Memory B cell (primary cell): ENCODE measurements at regions not wholly inside any gene's neighbourhood (a gene's known extent, or its start where the extent isn't known, plus 50 kb on each side); places are given as distances from the start of the nearest gene placed in this dataset.

ENCODE experiments used
- ATAC-seq: fragments of 150-1000 bp; cut with Tn5 transposase; 2 replicates; pipeline ENCODE4 v1.10.0; 2021; ENCODE audit warnings: low read depth, mild to moderate bottlenecking, moderate library complexity
- DNase-seq, 2 donors: peaks; one replicate each; pipeline ENCODE4 v3.0.0; 2022; ENCODE audit warnings: low spot score in 2 of 2
- H3K27ac Mint-ChIP-seq: one replicate; pipeline ENCODE4 v1.8.0; 2022; ENCODE audit warnings: mild to moderate bottlenecking, moderate library complexity, mixed read lengths
- H3K27me3 Mint-ChIP-seq: one replicate; pipeline ENCODE4 v1.8.0; 2022; ENCODE audit warnings: mixed read lengths
- H3K36me3 Mint-ChIP-seq: one replicate; pipeline ENCODE4 v1.8.0; 2022; ENCODE audit warnings: mild to moderate bottlenecking, mixed read lengths
- H3K4me1 Mint-ChIP-seq: one replicate; pipeline ENCODE4 v1.8.0; 2022; ENCODE audit warnings: mixed read lengths
- H3K4me3 Mint-ChIP-seq: one replicate; pipeline ENCODE4 v1.8.0; 2022; ENCODE audit warnings: mild to moderate bottlenecking, moderate library complexity, mixed read lengths
- H3K9me3 Mint-ChIP-seq: one replicate; pipeline ENCODE4 v1.8.0; 2022; ENCODE audit warnings: mixed read lengths

DNA sequence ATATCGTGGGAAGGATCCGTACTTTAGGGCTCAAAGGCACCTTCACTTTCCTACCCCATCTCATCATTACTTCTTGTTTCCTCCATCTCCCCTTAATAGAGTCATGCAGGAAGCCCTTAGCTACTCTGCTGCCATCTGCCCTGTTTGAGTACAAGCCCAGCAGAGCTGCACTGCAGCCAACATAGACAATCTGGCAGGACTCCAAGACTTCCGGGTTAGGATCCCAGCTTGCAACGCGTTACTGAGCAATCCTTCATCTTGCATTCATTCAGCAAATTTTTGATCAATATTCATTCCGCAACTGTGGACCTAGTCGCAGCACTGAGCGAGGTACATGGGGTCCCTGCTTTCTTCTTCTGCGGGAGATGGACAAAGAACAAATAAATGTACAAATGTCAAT, 344.9 kb downstream of the BCOR start:
- no peak for DNase-seq
- Mint-ChIP-seq H3K36me3 (no peaks in the 10 kb centered on the region), H3K9me3 (no peaks in the 10 kb centered on the region), H3K27ac (no peak overlapping the region), H3K4me3 (no peak overlapping the region), H3K4me1 (no peaks in the 10 kb centered on the region), H3K27me3 (no peaks in the 10 kb centered on the region)
- no peak for ATAC-seq

DNA sequence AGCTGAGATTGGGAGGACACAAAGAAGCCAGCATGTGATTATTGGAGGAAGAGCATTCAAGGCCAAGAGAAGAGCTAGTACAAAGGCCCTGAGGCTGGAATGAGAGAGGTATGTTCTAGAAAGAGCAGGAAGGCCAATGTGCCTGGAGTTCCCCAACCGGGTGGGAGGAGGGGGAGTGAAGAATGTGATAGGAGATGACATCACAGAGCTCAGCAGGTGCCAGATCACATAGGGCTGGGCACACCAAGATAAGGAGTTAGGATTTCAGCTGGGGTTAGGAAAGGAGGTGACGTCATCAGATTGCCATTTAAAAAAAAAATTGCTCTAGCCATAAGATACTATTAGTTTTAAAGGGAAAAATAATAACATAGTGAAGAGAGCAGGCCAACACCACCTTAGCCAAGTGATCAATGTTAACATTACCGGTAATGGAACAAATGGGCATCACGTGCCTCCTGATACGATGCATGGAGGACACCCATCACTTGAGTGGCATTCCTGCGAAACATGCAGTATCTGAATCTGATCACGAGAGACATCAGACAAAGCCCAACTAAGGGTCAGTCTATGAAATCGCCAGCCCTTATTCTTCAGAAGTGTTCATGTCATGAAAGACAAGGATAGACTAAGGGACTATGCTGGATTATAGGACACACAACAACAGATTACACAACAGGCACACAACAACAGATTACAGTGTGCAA, 344.3 kb downstream of the BCOR start:
- Mint-ChIP-seq H3K27ac (no peak overlapping the region), H3K36me3 (no peaks in the 10 kb centered on the region), H3K27me3 (peaks cover 3% of the 10 kb centered on the region), H3K9me3 (no peaks in the 10 kb centered on the region), H3K4me3 (no peak overlapping the region), H3K4me1 (no peaks in the 10 kb centered on the region)
- DNase-seq (no peak), ATAC-seq (no peak)

DNA sequence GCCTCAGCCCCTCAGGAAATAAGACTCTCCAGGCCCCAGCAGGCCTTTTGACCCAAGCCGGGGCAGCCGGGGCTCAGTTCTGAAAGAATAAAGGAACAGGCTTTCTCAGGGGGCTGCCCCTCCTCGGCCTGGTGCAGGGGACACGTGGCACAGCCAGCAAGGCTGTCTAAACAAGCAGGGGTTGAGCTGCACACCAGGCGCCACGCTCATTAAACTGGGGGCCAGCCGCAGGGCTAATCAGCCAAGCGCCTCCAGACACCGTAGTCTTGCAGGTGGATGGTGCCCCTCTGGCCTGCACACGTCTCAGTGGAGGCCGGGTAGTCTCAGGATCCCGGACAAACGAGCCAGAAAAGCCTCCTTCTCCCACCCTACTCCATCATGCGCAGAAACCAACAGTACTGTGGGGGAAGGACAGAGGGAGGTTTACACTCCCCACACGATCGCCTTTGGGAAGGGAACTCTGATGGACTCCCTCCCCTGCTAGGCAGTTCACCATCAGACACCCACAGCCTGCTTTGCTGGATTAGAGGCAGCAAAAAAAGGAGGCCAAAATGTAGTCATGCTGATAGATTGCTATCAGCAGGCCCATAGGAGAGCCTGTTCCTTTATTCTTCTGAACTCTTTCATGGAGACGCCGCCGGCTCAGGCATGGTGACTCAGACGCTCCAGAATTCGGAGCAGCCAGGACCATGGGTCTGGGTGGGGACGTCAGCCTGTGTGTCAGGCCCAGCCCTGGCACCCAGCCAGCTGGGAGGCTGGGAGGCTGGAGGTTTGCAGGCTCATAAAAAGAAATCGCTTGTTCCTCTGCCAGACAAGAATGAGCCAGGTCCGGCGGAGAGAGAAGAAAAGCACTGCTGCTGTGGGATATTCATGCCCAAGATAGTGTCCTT, 342.4 kb downstream of the BCOR start:
- Mint-ChIP-seq H3K36me3 (no peaks in the 10 kb centered on the region), H3K4me3 (no peak overlapping the region), H3K27ac (no peak overlapping the region), H3K27me3 (peaks cover 3% of the 10 kb centered on the region), H3K4me1 (no peaks in the 10 kb centered on the region), H3K9me3 (no peaks in the 10 kb centered on the region)
- ATAC-seq (no peak), DNase-seq (no peak)

DNA sequence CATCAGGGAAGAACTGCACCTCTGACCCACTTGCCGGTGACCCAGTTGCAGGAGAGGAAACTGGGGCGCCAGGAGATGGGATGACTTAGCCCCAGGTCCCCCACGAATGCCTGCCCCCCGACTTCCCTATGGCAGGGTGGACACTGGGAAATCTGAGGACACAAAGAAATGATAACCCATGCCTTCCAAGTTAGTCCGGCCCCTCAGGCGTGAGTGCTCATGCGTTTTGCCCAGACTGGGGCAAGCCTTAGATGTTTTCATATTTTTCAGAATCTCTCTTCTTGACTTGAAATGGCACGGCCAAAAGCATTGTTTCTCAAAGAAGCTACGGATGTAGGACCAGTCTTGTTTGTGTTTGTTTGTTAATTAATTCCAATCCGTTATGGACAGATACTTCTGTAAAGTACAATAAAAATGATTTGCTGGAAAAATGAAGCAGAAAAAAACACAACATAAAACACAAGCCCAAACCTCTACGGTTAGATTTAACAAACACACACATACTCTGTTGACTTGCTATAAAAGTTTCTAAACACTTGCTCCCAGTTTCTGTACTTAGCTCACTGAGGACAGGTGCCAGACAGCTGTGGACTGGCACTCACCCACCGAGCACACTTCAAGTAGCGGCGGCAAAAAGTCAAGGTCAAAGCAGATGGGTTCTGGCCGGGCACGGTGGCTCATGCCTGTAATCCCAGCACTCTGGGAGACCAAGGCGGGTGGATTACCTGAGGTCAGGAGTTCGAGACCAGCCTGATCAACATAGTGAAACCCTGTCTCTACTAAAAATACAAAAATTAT, 341.5 kb downstream of the BCOR start:
- Mint-ChIP-seq H3K27me3 (peaks cover 3% of the 10 kb centered on the region), H3K4me1 (no peaks in the 10 kb centered on the region), H3K9me3 (no peaks in the 10 kb centered on the region), H3K36me3 (no peaks in the 10 kb centered on the region), H3K4me3 (no peak overlapping the region), H3K27ac (no peak overlapping the region)
- ATAC-seq (no peak), DNase-seq (no peak)

DNA sequence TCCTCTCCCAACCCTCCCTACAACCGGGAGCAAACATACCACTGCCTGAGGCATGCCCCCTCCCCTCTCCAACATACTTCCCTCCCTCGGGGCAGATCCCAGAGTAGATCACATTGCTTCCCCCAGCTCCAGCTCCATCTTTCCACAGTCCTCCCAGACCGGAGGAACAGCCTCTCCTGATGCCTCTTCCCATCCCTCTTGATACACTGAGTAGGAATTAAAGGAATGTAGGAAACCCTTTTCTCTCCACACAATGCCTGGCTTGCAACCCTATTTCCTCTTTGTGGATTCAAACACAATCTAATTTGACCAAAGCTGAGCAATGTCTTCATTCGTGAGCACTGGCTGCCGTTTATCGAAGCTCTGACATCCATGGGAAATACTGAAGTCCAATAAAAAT, 339.8 kb downstream of the BCOR start:
- Mint-ChIP-seq H3K4me3 (no peak overlapping the region), H3K4me1 (no peaks in the 10 kb centered on the region), H3K27ac (no peak overlapping the region), H3K9me3 (no peaks in the 10 kb centered on the region), H3K27me3 (peaks cover 3% of the 10 kb centered on the region), H3K36me3 (no peaks in the 10 kb centered on the region)
- no peak for ATAC-seq
- DNase-seq, result no peak

DNA sequence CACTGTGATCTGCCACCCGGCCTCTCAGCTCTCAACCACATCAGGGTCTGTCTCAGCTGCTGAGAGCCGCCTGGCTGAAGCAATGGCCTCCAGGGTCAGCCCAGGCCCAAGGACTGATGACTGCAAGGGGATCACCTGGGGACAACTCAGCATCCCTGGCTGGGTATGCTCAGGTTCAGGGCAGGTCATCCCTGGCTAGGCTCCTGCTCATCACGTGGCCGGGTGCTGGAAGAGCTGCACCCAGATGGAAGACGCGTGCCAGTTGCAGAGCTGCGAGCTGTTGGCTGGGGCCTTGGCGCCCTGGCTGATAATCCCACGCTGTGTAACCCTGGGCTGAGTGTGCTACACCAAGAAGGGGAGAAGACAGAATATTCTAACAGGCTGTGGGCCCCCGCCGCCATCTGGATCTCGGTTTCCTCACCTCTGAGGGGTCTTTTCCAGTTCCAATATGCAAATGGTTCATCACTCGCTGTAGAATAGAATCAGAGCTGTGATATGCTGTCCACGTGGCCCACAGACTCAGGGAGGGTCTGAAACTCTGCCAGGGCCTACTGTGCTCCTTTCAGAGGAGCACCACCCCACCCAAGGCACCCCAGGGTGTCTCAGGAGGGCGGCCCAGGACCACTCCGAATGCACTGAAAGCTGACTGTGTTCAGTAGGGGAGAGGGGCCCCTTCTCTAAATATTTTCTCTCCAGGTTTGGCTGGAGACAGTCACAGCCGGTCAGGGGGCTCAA, 338.8 kb downstream of the BCOR start:
- Mint-ChIP-seq H3K4me1 (no peaks in the 10 kb centered on the region), H3K4me3 (no peak overlapping the region), H3K27ac (no peak overlapping the region), H3K27me3 (peaks cover 3% of the 10 kb centered on the region), H3K36me3 (no peaks in the 10 kb centered on the region), H3K9me3 (no peaks in the 10 kb centered on the region)
- DNase-seq, result no peak
- no peak for ATAC-seq

DNA sequence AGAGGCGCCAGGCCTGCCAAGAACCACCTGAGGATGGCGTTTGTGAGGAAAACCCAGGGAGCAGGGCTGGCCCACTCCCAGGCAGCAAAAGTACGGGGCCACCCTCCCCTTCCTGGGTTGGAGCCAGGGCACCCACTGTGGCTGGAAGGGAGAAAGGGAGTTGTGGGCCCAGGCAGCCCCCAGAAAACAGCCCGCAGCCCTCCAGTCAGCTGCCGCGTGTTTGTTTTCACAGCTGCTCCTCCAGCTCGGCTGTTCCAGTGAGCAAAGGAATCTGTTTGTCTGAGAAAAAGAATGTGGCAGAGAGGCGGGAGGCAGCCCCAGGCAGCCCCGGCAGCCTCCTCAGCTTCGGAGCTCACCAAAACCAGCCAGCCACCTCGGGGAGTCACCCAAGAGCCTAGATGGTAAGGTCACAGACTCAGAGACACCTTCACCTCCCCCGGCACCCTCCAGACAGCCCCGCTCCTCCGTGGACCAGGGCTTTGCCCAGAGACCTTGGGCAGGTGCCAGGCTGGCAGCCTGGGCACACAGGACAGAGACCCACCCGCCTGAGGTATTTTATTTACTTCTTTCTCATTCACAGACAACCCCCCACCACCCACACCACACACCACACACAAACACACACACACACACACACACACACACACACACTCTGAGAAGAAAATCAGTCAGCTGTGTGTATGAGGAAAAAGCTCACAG, 338.1 kb downstream of the BCOR start:
- no peaks in the 10 kb centered on the region for H3K4me1 Mint-ChIP-seq
- H3K36me3 Mint-ChIP-seq, result no peaks in the 10 kb centered on the region
- DNase-seq, result no peak
- H3K27ac Mint-ChIP-seq, result no peak overlapping the region
- ATAC-seq, result no peak
- no peak overlapping the region for H3K4me3 Mint-ChIP-seq
- H3K27me3 Mint-ChIP-seq, result peaks cover 3% of the 10 kb centered on the region
- H3K9me3 Mint-ChIP-seq, result no peaks in the 10 kb centered on the region

DNA sequence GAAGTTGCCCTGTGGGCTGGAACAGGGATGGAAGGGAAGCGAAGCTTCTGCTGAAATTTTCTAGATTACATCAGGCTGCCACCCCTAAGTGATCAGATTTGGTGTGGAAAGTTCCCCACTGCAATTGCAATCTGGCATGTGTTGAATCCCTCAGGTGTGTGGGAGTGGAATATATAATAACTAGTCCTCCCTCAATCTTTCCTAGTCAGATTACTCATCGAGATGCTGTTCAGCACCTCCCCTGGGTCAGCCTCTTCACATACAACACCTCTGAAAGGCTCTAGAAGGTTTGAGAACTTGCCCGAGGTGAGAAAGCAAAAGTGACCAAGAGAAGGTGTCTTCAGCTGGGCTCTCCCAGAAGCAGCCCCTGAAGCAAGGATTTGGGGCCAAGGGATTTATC, 336.8 kb downstream of the BCOR start:
- no peak overlapping the region for H3K4me3 Mint-ChIP-seq
- no peaks in the 10 kb centered on the region for H3K36me3 Mint-ChIP-seq
- no peak for ATAC-seq
- no peaks in the 10 kb centered on the region for H3K9me3 Mint-ChIP-seq
- no peak overlapping the region for H3K27ac Mint-ChIP-seq
- peaks cover 3% of the 10 kb centered on the region for H3K27me3 Mint-ChIP-seq
- DNase-seq, result no peak
- no peaks in the 10 kb centered on the region for H3K4me1 Mint-ChIP-seq

DNA sequence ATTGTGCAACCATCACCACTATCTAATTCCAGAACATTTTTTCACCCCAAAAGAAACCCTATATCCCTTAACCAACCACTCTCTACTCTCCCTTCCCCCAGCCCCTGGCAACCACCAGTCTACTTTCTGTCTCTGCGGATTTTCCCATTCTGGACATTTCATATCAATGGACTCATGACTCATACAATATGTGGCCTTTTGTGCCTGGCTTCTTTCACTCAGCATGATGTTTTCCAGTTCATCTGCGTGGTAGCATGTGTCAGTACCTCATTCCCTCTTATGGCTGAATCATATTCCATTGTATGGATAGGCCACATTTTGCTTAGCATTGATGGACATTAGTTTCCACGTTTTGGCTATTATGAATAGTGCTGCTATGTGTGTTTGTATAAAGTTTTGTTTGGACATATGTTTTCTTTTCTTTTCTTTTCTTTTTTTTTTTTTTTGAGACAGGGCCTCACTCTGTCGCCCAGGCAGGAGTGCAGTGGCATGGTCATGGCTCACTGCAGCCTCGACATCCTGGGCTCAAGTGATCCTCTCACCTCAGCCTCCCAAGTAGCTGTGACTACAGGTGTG, 335.4 kb downstream of the BCOR start:
- Mint-ChIP-seq H3K27me3 (peaks cover 3% of the 10 kb centered on the region), H3K9me3 (no peaks in the 10 kb centered on the region), H3K4me1 (no peaks in the 10 kb centered on the region), H3K36me3 (no peaks in the 10 kb centered on the region), H3K27ac (no peak overlapping the region), H3K4me3 (no peak overlapping the region)
- ATAC-seq (no peak), DNase-seq (no peak)

DNA sequence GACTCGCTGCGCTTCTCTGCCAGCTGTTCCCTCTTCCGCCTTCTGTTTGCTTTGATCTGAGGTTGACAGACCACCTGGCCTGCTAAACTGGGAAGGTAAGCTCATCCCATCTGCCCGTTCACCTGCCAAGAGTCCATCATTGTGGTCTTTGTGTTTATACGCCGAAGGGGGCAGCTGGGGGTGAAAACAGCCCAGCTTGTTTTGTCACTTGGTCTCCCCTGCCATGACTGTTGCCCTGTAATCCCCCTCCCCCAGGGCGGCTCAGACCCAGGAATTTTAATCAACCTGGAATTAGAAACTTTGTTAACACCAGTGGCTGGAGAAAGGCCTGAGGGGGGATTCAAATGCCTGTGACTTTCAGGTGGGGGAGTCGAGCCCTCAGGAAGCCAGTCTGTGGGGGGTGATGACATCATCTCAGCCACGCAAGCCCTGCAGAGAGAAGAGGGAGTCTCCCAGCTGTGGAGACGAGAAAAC, 333.3 kb downstream of the BCOR start:
- H3K4me3 Mint-ChIP-seq, result no peak overlapping the region
- H3K36me3 Mint-ChIP-seq, result no peaks in the 10 kb centered on the region
- no peaks in the 10 kb centered on the region for H3K9me3 Mint-ChIP-seq
- ATAC-seq (no peak), DNase-seq (no peak)
- H3K27ac Mint-ChIP-seq, result no peak overlapping the region
- peaks cover 2% of the 10 kb centered on the region for H3K27me3 Mint-ChIP-seq
- no peaks in the 10 kb centered on the region for H3K4me1 Mint-ChIP-seq

DNA sequence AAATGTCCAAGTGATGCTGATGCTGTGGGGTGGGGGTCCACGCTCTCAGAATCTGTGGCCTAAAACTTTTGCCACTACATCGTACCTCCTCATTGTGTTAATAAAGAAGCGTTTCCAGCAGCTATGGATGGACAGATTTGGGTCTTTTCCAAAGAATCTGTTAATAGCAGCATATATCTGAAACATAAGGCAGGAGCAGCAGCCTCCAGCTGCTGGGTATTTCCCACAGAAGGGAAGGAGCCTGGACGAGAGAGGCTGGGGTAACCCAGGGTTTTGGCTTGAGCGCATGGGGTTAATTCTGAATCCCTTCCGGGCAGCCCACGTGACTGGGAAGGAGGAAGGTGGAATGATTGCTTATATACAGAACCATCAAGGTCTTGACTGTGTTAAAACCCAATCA, 332.4 kb downstream of the BCOR start:
- no peak overlapping the region for H3K4me3 Mint-ChIP-seq
- no peaks in the 10 kb centered on the region for H3K4me1 Mint-ChIP-seq
- no peak for ATAC-seq

DNA sequence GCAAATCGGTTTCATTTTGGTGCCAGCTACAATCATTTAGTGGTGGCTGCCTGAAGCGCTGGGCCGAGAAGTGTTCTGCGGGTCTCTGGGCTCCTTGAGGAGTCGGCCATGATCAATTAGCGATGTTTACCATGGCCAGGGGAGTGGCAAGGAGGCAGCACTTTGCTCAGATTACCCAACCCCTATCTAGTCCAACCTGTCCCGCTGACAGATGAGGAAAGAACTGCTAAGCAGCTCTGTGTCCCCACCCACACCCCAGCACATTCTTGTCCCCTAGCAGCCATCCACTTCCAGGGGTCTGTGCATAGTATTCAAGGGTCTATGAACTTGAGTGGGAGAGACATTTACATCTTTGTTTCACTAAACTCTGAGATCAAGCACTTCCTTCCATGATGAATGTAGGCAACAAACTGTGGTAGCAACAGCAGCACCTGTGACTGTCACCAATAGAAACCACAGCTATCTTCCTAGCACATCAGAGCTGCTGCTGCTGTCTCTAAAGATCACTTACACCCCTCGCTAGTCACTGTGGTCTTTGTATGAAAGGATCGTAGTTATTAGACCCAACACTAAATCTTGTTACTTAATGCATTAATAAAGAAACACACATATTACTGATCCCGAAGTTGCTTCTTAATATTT, 331.6 kb downstream of the BCOR start:
- Mint-ChIP-seq H3K9me3 (peaks cover 3% of the 10 kb centered on the region), H3K27ac (no peak overlapping the region)

More for the DNA sequence above, 332.4 kb downstream of the BCOR start:
- Mint-ChIP-seq H3K9me3 (peaks cover under 1% of the 10 kb centered on the region), H3K36me3 (no peaks in the 10 kb centered on the region), H3K27ac (no peak overlapping the region), H3K27me3 (peaks cover 2% of the 10 kb centered on the region)
- DNase-seq, result no peak

More for the DNA sequence above, 331.6 kb downstream of the BCOR start:
- H3K36me3 Mint-ChIP-seq, result no peaks in the 10 kb centered on the region
- H3K4me1 Mint-ChIP-seq, result no peaks in the 10 kb centered on the region
- no peak overlapping the region for H3K4me3 Mint-ChIP-seq
- no peak for ATAC-seq
- H3K27me3 Mint-ChIP-seq, result peaks cover 7% of the 10 kb centered on the region
- no peak for DNase-seq
